HFFc6 (cell line): ENCODE measurements at regions not wholly inside any gene's neighbourhood (a gene's known extent, or its start where the extent isn't known, plus 50 kb on each side); places are given as distances from the start of the nearest gene placed in this dataset.

ENCODE experiments used
- DNase-seq: peaks from one replicate; pipeline ENCODE4 v3.0.0-alpha.2; 2018
- H3K27ac Mint-ChIP-seq: 2 replicates; pipeline ENCODE4 v1.8.0; 2020; ENCODE audit warnings: mild to moderate bottlenecking, mixed read lengths
- H3K27me3 Mint-ChIP-seq: 2 replicates; pipeline ENCODE4 v1.8.0; 2021; ENCODE audit warnings: mild to moderate bottlenecking, moderate library complexity, mixed read lengths; ENCODE audit not compliant: insufficient read depth
- H3K36me3 Mint-ChIP-seq: 2 replicates; pipeline ENCODE4 v1.8.0; 2021; ENCODE audit warnings: low read depth, mixed read lengths
- H3K4me1 Mint-ChIP-seq: 2 replicates; pipeline ENCODE4 v1.8.0; 2020; ENCODE audit warnings: low read depth, mixed read lengths
- H3K4me3 Mint-ChIP-seq: 2 replicates; pipeline ENCODE4 v1.8.0; 2020; ENCODE audit warnings: mild to moderate bottlenecking, moderate library complexity, mixed read lengths
- H3K9me3 Mint-ChIP-seq: 2 replicates; pipeline ENCODE4 v1.8.0; 2020; ENCODE audit warnings: mild to moderate bottlenecking, mixed read lengths
- CTCF ChIP-seq: fragments of 200-600 bp; sonication (generic); IDR thresholded peaks from 2 replicates; pipeline ENCODE4 v1.5.0; 2021; ENCODE audit warnings: antibody characterized with exemption, mild to moderate bottlenecking

GRCh38 chr22:46035380-46035741 is 58.4 kb upstream of the WNT7B start:
- H3K27ac Mint-ChIP-seq: peak overlapping the region; percentile 80
- H3K4me1 Mint-ChIP-seq: peaks cover 28% of the 10 kb centered on the region
- no peak for TF ChIP-seq CTCF

GRCh38 chr22:46035742-46036557 is 59.0 kb upstream of the WNT7B start:
- TF ChIP-seq CTCF: no peak
- peaks cover 28% of the 10 kb centered on the region for H3K4me1 Mint-ChIP-seq
- DNase-seq: peak; percentile 98
- H3K27me3 Mint-ChIP-seq: peaks cover 2% of the 10 kb centered on the region; the same call in 1 of the 2 replicates
- H3K36me3 Mint-ChIP-seq: no peaks in the 10 kb centered on the region
- peak overlapping the region; percentile 82 for H3K27ac Mint-ChIP-seq
- H3K9me3 Mint-ChIP-seq: no peaks in the 10 kb centered on the region
- H3K4me3 Mint-ChIP-seq: peak overlapping the region; percentile 87

More at GRCh38 chr22:46035380-46035741, 58.4 kb upstream of the WNT7B start:
- no peak for DNase-seq
- H3K36me3 Mint-ChIP-seq: no peaks in the 10 kb centered on the region
- H3K27me3 Mint-ChIP-seq: peaks cover 2% of the 10 kb centered on the region; the same call in 1 of the 2 replicates
- H3K9me3 Mint-ChIP-seq: no peaks in the 10 kb centered on the region
- peak overlapping the region; percentile 87 for H3K4me3 Mint-ChIP-seq

DNA sequence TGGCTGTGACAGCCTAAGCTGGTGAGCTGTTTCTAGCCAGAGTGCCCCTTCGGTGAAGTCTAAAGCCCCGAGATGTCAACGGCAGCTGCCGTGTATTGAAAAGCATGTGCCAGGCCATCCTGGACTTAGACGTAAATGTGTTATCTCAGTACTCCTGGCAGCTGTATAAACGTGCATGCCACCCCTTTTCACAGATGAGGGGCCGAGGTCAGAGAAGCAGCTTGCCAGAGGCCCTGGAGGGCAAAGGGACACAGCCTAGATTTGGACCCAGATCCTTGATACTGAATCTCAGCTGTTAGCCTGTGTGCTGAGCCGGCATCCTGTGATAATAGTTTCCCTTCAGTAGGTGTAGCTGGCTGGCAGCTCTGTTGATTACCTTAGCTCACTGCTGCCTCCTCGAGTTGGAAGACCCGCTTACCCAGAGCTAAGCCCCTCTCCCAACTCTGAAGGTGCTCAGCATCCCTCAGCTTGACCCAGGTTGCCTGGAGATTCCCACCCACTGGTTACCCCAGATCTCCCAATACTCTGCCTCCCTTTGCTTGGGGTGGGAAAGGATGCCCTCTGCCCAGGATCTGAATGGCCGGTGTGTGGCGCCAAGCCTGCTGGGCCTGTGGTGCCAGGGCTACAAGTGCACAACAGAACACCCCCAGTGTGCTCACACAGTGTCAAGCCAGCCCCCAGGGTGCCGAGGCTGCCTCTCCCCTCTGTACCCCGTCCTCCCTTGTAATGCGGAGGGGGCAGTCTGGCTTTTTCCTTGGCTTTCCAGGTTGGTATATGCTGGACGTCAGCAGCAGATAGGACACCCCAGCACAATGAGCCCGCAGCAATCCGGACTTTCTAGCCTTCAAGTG is 59.8 kb upstream of the WNT7B start:
- peaks cover 28% of the 10 kb centered on the region for H3K4me1 Mint-ChIP-seq
- H3K4me3 Mint-ChIP-seq: peak overlapping the region; percentile 86
- H3K9me3 Mint-ChIP-seq: no peaks in the 10 kb centered on the region
- peak overlapping the region; percentile 82 for H3K27ac Mint-ChIP-seq
- H3K27me3 Mint-ChIP-seq: peaks cover 2% of the 10 kb centered on the region; the same call in 1 of the 2 replicates
- DNase-seq: no peak
- H3K36me3 Mint-ChIP-seq: no peaks in the 10 kb centered on the region
- TF ChIP-seq CTCF: peak; percentile 46; the same call in 1 of the 2 replicates

DNA sequence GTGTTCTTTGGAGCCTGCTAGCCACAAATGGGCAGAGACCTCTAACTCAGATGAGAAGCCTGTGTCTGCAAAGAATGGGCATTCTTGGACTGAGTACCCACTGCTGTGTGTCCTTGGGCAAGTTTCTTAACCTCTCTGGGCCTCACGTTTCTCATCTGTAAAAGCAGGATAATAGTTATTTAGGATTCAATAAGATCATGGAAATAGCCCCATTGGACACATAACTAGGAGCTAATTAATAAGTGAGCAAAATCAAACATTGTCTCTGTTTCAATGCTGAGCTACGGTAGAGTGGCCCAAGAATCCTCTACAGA is 61.2 kb upstream of the WNT7B start:
- Mint-ChIP-seq H3K27ac (peak overlapping the region; percentile 21; the same call in 1 of the 2 replicates), H3K4me3 (no peak overlapping the region), H3K27me3 (peaks cover 2% of the 10 kb centered on the region; the same call in 1 of the 2 replicates), H3K4me1 (peaks cover 32% of the 10 kb centered on the region), H3K36me3 (no peaks in the 10 kb centered on the region), H3K9me3 (no peaks in the 10 kb centered on the region)
- DNase-seq: no peak
- TF ChIP-seq CTCF: no peak

GRCh38 chr22:46038516-46039430 is 61.8 kb upstream of the WNT7B start:
- Mint-ChIP-seq H3K4me3 (no peak overlapping the region), H3K36me3 (no peaks in the 10 kb centered on the region), H3K4me1 (peaks cover 32% of the 10 kb centered on the region), H3K9me3 (no peaks in the 10 kb centered on the region), H3K27me3 (peaks cover 2% of the 10 kb centered on the region; the same call in 1 of the 2 replicates), H3K27ac (peak overlapping the region; percentile 21; the same call in 1 of the 2 replicates)
- no peak for DNase-seq
- no peak for TF ChIP-seq CTCF
